ENCODE measurements at regions not wholly inside any gene's neighbourhood (a gene's known extent, or its start where the extent isn't known, plus 50 kb on each side); places are given as distances from the start of the nearest gene placed in this dataset.

DNA sequence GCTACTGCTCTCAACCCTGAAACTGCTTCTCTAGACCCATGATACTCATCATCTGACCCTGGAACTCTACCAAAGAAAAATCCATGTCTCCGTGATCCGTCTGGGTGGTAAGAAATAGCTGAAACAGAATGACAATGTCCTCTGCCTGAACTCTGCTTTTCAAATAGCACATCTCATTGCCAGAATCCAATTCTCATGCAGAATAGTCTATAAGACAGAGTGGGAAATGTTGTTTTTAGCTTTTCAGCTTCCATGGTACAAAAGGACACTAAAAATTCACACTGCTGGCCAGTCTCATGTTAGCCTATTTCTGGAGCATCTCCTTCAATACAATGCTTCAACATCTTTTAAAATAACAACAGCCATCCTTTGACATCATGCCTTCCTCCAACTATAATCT is 1355.8 kb upstream of the PRMT6 start:
- H3K4me1 Mint-ChIP-seq (ENCODE audit: low read depth) = no peaks in the 10 kb centered on the region
- H3K27me3 Mint-ChIP-seq (ENCODE audit: low read depth) = no peaks in the 10 kb centered on the region
- no peak for DNase-seq (ENCODE audit: low spot score)
- no peaks in the 10 kb centered on the region for H3K36me3 Mint-ChIP-seq (ENCODE audit: low read depth)
- H3K9me3 Mint-ChIP-seq = peaks cover 25% of the 10 kb centered on the region
- H3K27ac Mint-ChIP-seq = no peak overlapping the region
- no peak overlapping the region for H3K4me3 Mint-ChIP-seq

DNA sequence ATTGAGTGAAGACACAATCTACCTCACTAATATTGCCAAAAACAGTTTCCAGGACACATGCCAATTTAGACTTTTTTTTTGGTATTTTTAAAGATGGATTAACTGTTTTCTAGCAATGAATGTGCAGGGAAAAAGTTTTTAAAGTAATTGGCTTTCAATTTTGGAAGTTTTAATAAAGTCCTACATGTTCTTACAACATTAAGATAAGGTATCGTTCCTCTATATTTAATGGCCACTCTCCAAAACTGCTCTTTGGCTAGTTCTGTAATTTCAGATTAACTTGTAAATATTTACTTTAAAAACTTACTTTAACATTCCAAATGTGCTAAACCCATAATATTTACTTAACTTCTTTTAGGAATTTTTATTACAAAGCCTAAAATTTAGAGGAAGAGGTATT is 1332.2 kb upstream of the PRMT6 start:
- Mint-ChIP-seq H3K27me3 (ENCODE audit: low read depth) (no peaks in the 10 kb centered on the region), H3K36me3 (ENCODE audit: low read depth) (no peaks in the 10 kb centered on the region), H3K4me1 (ENCODE audit: low read depth) (no peaks in the 10 kb centered on the region), H3K27ac (no peak overlapping the region), H3K9me3 (peaks cover 27% of the 10 kb centered on the region), H3K4me3 (no peak overlapping the region)
- DNase-seq (ENCODE audit: low spot score) = no peak

DNA sequence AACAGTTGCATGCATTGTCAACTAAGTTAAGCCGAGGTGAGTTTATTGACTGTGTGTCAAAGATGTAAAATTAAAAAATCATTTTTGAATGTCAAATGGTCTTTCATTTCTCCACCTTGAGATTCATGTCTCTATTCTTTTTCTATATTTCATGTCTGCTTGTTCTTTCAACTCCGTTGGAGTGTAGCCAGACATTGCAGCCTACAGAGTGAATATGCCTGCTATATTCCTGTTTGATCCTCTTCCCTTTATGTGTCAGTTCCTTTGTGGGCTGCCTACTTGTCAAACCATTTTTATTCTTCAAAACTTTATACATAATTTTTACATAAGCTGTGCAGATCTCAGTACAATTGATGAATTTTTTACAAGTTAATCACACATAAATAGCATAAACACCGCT is 1325.8 kb upstream of the PRMT6 start:
- no peak for DNase-seq (ENCODE audit: low spot score)
- Mint-ChIP-seq H3K4me3 (no peak overlapping the region), H3K27me3 (ENCODE audit: low read depth) (no peaks in the 10 kb centered on the region)

DNA sequence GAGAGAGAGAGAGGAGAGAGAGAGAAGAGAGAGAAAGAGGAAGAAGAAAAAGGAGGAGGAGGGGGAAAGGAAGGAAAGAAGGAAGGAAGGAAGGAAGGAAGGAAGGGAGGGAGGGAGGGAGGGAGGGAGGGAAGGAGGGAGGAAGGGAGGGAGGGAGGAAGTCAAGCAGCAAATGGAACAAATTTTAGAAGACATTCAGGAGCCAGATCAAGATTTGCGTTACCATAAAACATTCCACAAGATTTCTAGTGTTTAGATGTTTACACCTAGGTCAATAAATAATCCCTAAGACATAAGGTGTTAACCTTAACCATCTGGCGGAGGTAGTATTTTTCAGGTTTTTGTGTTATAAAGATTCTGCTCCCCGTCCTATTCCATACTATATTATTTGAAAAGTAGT is 1320.1 kb upstream of the PRMT6 start:
- no peaks in the 10 kb centered on the region for H3K36me3 Mint-ChIP-seq (ENCODE audit: low read depth)
- no peak overlapping the region for H3K27ac Mint-ChIP-seq
- H3K9me3 Mint-ChIP-seq = peaks cover 34% of the 10 kb centered on the region
- H3K4me1 Mint-ChIP-seq (ENCODE audit: low read depth) = no peaks in the 10 kb centered on the region
- H3K27me3 Mint-ChIP-seq (ENCODE audit: low read depth) = no peaks in the 10 kb centered on the region
- no peak overlapping the region for H3K4me3 Mint-ChIP-seq
- DNase-seq (ENCODE audit: low spot score) = no peak

More for the DNA sequence above, 1325.8 kb upstream of the PRMT6 start:
- Mint-ChIP-seq H3K36me3 (ENCODE audit: low read depth) (no peaks in the 10 kb centered on the region), H3K27ac (no peak overlapping the region), H3K4me1 (ENCODE audit: low read depth) (no peaks in the 10 kb centered on the region), H3K9me3 (peaks cover 28% of the 10 kb centered on the region)

DNA sequence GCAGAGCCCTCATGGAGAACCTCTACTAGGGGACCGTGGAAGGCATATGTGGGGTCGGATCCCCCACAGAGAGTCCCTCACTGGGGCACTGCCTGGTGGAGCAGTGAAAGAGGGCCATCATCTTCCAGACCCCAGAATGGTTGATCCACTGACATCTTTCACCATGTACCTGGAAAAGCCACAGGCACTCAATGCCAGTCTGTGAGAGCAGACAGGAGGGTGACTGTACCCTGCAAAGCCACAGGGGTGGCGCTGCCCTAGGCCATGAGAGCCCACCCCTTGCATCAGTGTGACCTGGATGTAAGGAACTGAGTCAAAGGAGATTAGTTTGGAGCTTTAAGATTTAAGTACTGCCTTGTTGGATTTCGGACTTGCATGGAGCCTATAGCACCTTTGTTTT is 1276.7 kb upstream of the PRMT6 start:
- Mint-ChIP-seq H3K27me3 (ENCODE audit: low read depth) (no peaks in the 10 kb centered on the region), H3K4me3 (no peak overlapping the region), H3K9me3 (peaks cover 30% of the 10 kb centered on the region), H3K36me3 (ENCODE audit: low read depth) (no peaks in the 10 kb centered on the region), H3K27ac (no peak overlapping the region), H3K4me1 (ENCODE audit: low read depth) (no peaks in the 10 kb centered on the region)
- DNase-seq (ENCODE audit: low spot score) = no peak

DNA sequence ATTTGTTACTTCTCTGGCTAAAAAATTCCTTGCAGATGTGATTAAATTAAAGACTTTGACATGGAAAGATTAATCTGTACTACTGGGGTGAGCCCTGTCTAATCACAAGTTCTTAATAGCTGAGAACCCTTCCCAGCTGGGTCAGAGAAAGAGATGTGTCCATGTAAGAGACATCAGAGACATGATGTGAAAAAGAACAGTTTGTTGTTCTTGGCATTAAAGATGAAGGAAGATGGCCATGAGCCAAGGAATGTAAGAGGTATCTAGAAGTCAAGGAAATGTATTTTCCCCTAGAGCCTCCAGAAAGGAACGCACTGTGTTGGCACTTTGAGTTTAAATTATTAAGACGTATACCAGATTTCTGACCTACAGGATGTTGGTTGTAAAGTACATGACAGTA is 1271.5 kb upstream of the PRMT6 start:
- Mint-ChIP-seq H3K36me3 (ENCODE audit: low read depth) (no peaks in the 10 kb centered on the region), H3K4me1 (ENCODE audit: low read depth) (no peaks in the 10 kb centered on the region), H3K27me3 (ENCODE audit: low read depth) (no peaks in the 10 kb centered on the region), H3K4me3 (no peak overlapping the region), H3K9me3 (peaks cover 20% of the 10 kb centered on the region), H3K27ac (no peak overlapping the region)
- DNase-seq (ENCODE audit: low spot score) = no peak

DNA sequence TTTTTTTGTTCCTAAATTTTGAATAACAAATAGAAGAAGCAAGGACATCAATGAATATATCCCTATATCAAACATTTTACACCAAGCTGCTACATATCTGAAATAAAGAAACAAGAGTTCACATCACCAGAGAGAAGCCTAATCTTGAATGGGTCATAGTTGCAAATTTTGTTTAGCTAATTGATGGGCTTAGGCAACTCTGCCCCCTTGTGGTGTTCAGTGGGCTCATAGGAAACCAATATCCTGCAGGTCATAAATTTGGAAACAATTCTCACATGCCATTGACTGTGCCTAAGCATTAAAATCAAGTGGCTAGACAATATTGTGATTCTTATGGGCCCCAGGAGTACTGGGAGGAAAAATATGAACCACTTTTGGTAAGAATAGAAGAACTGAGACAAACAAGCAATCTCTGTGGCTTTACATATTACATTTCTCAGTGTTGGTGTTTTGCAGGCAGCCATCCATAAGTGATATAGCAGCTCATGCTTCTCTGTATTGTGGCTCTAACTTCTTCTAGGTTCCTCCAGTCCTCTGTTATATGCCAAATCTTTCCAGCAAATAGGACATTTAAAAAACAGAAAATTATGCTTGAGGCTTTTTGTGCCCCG is 1262.8 kb upstream of the PRMT6 start:
- DNase-seq (ENCODE audit: low spot score) = no peak
- Mint-ChIP-seq H3K27me3 (ENCODE audit: low read depth) (no peaks in the 10 kb centered on the region), H3K4me3 (no peak overlapping the region), H3K4me1 (ENCODE audit: low read depth) (no peaks in the 10 kb centered on the region), H3K36me3 (ENCODE audit: low read depth) (no peaks in the 10 kb centered on the region), H3K9me3 (peaks cover 4% of the 10 kb centered on the region), H3K27ac (no peak overlapping the region)

DNA sequence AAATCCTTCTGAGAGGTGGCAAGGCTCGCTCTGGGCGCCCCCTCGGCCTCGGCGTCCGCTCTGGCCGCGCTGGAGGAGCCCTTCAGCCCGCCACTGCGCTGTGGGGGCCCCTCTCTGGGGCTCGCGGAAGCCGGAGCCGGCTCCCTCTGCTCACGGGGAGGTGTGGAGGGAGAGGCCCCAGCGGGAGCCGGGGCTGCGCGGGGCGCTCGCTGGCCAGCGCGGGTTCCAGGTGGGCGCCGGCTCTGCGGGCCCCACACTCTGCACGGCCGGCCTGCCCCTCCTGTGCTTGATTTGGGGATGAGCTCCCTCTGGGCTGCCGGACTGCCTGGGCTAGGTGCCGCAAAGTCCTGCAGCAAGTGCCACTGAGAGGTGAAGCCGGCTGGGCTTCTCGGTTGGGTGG is 1260.7 kb upstream of the PRMT6 start:
- Mint-ChIP-seq H3K27ac (no peak overlapping the region), H3K36me3 (ENCODE audit: low read depth) (no peaks in the 10 kb centered on the region), H3K9me3 (peaks cover 4% of the 10 kb centered on the region)

DNA sequence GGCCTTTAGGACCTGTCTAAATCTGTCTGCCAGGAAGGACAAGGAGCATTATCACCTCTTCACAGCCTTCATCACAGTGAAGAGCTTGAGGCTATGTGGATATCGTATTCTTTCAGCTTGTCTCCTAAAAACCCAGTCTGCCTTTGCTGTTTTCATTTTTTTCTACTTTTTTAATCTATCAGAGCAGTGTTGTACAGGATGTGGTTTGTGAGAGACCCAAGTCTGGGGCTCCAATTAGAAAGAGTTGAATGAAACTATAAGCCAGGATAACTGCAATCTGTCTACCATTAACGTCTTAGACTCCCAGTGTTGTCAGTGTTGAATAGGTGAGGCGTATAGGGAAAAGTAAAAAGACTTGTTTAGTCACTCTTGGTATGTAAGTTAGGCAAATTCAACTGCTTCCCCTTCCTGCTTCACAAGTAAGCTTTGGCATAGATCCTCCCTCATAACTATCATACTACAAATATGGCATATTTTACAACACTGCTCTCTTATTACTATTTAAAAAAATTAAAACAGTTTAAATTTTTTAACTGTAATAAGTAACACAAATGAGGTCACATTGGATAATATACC is 1225.8 kb upstream of the PRMT6 start:
- H3K4me3 Mint-ChIP-seq = no peak overlapping the region
- no peaks in the 10 kb centered on the region for H3K4me1 Mint-ChIP-seq (ENCODE audit: low read depth)
- H3K27ac Mint-ChIP-seq = no peak overlapping the region

More for the DNA sequence above, 1260.7 kb upstream of the PRMT6 start:
- no peaks in the 10 kb centered on the region for H3K4me1 Mint-ChIP-seq (ENCODE audit: low read depth)
- no peak for DNase-seq (ENCODE audit: low spot score)
- no peaks in the 10 kb centered on the region for H3K27me3 Mint-ChIP-seq (ENCODE audit: low read depth)
- no peak overlapping the region for H3K4me3 Mint-ChIP-seq

DNA sequence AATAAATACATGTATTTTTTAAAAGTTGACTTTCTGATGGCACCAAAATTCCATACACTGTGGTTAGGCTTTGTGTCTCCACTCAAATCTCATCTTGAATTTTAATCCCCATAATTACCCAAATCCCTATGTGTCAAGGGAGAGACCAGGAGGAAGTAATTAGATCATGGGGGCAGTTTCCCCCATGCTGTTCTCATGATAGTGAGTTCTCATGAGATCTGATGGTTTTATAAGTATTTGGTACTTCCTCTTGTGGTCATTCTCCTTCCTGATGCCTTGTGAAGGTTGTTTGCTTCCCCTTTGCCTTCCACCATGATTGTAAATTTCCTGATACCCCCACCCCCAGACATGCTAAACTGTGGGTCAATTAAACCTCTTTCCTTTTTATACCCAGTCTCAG is 1218.4 kb upstream of the PRMT6 start:
- Mint-ChIP-seq H3K27me3 (ENCODE audit: low read depth) (no peaks in the 10 kb centered on the region), H3K36me3 (ENCODE audit: low read depth) (no peaks in the 10 kb centered on the region), H3K4me3 (no peak overlapping the region), H3K9me3 (peaks cover 28% of the 10 kb centered on the region), H3K4me1 (ENCODE audit: low read depth) (no peaks in the 10 kb centered on the region), H3K27ac (no peak overlapping the region)
- DNase-seq (ENCODE audit: low spot score) = no peak

More for the DNA sequence above, 1225.8 kb upstream of the PRMT6 start:
- Mint-ChIP-seq H3K27me3 (ENCODE audit: low read depth) (no peaks in the 10 kb centered on the region), H3K9me3 (peaks cover 26% of the 10 kb centered on the region), H3K36me3 (ENCODE audit: low read depth) (no peaks in the 10 kb centered on the region)
- no peak for DNase-seq (ENCODE audit: low spot score)

DNA sequence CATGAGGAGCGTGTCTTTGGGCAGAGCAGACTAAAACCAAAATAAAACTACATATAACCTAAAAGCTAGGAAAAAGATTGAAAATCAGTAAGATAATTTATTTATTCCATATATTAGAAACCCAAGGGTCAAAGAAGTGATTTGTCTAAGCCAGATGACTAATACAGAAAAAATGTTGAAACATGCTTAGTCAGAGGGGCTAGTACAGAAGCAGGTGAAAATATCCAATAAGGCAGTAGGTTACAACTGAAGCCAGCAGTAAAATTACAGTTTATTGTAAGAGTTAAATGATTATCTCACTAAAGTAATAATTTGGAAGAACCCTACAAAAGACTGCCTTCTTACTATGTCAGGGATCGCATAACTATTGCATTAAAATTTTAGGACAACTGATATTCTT is 1190.9 kb upstream of the PRMT6 start:
- no peaks in the 10 kb centered on the region for H3K4me1 Mint-ChIP-seq (ENCODE audit: low read depth)
- H3K4me3 Mint-ChIP-seq = no peak overlapping the region
- DNase-seq (ENCODE audit: low spot score) = no peak
- no peak overlapping the region for H3K27ac Mint-ChIP-seq
- H3K36me3 Mint-ChIP-seq (ENCODE audit: low read depth) = no peaks in the 10 kb centered on the region
- H3K9me3 Mint-ChIP-seq = peaks cover 40% of the 10 kb centered on the region
- H3K27me3 Mint-ChIP-seq (ENCODE audit: low read depth) = no peaks in the 10 kb centered on the region

DNA sequence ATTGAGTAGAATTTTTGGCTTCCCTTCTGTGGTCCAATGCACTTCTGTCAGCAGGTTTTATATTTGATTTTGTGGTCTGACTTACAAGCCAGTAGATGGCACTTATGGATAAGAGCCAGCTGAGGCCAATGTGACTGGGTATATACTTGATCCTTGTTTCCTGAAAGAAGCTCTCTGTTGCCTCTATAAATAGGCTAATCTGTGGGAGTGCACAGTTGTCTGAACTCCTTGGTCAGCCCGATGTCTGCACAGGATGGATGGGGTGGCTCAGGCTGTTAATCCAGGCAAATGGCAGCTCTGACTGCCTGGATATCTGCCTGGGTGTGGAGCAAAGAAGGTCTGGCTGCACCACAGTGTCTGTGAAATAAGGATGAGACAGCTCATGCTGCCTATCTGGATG is 1183.7 kb upstream of the PRMT6 start:
- H3K4me1 Mint-ChIP-seq (ENCODE audit: low read depth) = no peaks in the 10 kb centered on the region
- H3K27ac Mint-ChIP-seq = no peak overlapping the region
- peaks cover 26% of the 10 kb centered on the region for H3K9me3 Mint-ChIP-seq
- H3K27me3 Mint-ChIP-seq (ENCODE audit: low read depth) = no peaks in the 10 kb centered on the region
- H3K4me3 Mint-ChIP-seq = no peak overlapping the region
- H3K36me3 Mint-ChIP-seq (ENCODE audit: low read depth) = no peaks in the 10 kb centered on the region
- DNase-seq (ENCODE audit: low spot score) = no peak

DNA sequence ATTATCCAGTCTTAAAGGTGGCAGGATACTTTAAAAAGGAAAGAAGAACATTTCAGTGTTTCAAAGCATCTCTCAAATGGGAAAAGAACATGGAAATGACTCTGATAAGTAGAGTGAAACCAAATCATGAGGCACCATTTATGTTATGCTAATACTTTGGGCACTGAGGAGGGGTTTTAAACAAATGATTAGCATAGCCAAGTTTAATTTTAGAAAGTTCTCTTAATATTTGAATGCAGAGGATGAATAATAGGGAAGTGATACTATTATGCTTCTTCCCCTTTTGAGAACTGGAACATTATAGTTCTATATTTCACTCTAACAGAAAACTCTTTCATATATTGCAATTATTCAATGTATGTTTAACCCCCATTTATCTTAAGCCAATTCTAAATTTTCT is 1181.9 kb upstream of the PRMT6 start:
- no peaks in the 10 kb centered on the region for H3K27me3 Mint-ChIP-seq (ENCODE audit: low read depth)
- no peak for DNase-seq (ENCODE audit: low spot score)
- no peak overlapping the region for H3K4me3 Mint-ChIP-seq
- peaks cover 25% of the 10 kb centered on the region for H3K9me3 Mint-ChIP-seq
- no peaks in the 10 kb centered on the region for H3K4me1 Mint-ChIP-seq (ENCODE audit: low read depth)
- H3K27ac Mint-ChIP-seq = no peak overlapping the region
- no peaks in the 10 kb centered on the region for H3K36me3 Mint-ChIP-seq (ENCODE audit: low read depth)

DNA sequence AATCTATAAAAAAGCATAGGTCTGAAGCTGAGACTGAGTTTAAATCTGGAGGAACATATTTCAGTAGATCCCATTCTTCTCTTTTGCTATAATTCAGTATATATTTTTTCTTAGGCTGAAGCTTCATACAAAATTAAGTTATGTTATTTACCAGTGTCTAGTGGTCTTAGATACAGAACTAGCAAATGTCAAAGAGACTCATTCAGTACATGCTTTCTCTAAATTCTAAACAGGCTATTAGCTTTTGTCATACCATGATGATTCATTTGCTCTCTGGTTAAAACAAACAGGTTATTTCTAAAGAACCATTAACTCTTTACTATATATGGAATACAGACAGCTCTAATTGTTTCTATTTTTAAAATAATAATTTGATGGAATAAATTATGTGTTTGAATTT is 1170.2 kb upstream of the PRMT6 start:
- H3K27me3 Mint-ChIP-seq (ENCODE audit: low read depth) = no peaks in the 10 kb centered on the region
- H3K36me3 Mint-ChIP-seq (ENCODE audit: low read depth) = no peaks in the 10 kb centered on the region
- no peak overlapping the region for H3K4me3 Mint-ChIP-seq
- H3K27ac Mint-ChIP-seq = no peak overlapping the region
- H3K4me1 Mint-ChIP-seq (ENCODE audit: low read depth) = no peaks in the 10 kb centered on the region
- DNase-seq (ENCODE audit: low spot score) = no peak
- peaks cover 37% of the 10 kb centered on the region for H3K9me3 Mint-ChIP-seq

DNA sequence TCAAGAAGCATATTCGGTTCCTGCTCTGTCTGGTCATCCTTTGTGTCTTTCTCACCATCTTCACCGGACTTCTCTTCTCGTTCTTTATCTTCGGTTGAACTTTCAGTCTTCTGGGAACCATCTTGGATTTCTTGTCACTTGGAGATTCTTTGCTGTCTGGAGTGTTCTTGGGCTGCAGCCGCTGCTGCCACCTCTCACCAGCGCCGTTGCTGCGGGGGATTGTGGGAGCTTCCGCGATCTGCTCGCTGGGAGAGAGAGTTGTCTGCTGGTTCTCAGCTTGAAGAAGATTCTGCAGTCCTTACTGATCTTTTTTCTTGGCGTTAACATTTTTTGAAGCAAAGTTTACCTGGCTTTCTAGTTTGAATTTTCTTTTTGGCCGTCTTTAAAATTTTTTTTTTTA is 1165.2 kb upstream of the PRMT6 start:
- Mint-ChIP-seq H3K27ac (no peak overlapping the region), H3K4me3 (no peak overlapping the region), H3K4me1 (ENCODE audit: low read depth) (no peaks in the 10 kb centered on the region), H3K36me3 (ENCODE audit: low read depth) (no peaks in the 10 kb centered on the region), H3K27me3 (ENCODE audit: low read depth) (no peaks in the 10 kb centered on the region), H3K9me3 (peaks cover 32% of the 10 kb centered on the region)
- DNase-seq (ENCODE audit: low spot score) = no peak

All from T-helper 2 cell treated with Interferon-gamma antibody and Interleukin-4, amounts not matched to agents 5 μg/mL and 100 μg/mL, for 36 hours (primary cell).